ENCODE measurements at regions not wholly inside any gene's neighbourhood (a gene's known extent, or its start where the extent isn't known, plus 50 kb on each side); places are given as distances from the start of the nearest gene placed in this dataset.

DNA sequence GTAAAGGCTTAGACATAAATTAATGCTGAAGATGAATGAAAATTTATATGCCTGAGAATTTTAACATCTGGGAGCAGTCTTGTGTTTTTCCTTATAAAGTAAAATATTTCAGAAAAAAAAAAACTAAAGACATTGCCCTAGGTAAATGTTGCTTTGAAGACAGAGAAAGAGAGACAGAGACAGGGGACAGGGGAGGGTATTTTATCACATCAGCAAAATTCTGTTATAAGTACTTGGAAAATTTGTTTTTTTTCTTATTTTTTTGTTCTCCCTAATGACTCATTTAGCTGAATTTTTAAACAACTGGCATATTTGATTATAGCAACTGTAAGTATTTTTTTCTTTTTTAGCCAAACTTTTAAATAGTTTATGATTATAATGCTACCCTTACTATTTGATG, 1540.6 kb upstream of the GBE1 start:
- DNase-seq (ENCODE audit: low spot score), result no peak

DNA sequence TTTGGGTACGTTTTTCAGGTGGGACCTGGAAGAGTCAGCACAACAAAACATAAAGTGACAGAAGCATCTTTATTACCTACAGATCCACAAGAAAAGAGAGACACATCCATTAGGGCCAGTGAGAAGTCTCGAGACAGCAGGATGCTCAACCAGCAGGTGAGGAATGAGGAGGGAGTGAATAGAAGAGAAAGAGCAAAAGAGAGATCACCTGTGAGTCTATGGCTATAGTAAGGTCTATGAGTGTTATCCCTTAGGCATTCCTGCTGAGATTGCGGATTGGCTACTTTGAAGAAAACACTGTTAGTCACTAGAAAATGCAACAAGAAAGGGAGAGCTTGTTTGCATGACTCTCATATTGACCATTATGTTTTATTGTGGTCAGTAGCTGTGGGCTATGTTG, 1556.2 kb upstream of the GBE1 start:
- DNase-seq (ENCODE audit: low spot score), result no peak

DNA sequence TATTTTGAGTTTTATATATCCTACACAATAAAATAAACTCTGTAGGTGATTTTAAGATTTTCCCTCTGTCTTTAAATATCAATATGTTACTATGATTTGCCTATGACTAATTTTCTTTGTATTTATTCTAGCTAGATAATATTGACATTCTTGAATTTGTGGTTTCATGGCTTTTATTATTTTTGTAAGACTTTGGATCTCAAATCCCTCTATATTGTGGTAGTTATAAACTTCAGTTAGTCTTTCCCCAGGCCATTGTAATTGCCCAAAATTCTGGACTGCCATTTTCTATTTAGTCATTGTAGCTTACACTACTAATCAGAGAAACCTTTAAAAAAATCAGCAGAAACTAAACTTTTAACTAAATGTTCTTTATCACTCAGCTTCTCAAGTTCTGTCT, 1559.3 kb upstream of the GBE1 start:
- no peak for DNase-seq (ENCODE audit: low spot score)

DNA sequence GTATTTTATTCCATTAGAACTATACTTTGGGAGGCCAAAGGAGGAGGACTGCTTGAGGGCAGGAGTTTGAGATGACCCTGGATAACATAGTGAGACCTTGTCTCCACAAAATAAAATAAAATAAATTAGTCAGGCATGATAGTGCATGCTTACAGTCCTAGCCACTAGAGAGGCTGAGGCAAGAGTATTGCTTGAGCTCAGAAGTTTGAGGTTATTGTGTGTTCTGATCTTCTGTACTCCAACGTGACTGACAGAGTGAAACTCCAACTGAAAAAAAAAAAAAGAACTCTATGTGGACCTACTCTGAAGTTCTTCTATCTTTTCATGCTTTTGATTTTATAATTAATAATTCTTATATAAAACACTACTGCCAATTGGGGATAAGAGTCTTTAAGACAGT, 1560.0 kb upstream of the GBE1 start:
- no peak for DNase-seq (ENCODE audit: low spot score)

DNA sequence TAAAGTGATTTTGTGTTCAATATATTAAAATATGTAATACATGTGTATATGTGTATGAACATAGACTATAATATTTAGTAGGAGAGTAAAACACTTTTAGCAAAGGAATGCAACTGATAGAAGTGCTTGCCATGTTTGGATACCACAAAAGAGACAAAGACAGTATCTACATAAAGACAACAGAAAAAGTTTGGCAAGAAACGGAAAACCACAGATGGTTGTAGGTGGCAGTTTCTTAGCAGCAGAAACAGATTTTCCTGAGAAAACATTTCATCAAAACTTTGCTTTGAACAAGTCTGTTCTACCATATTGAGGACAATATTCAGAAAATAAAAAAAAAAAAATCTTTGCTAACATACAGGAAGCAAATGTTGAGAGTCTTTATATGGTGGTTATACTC, 1560.4 kb upstream of the GBE1 start:
- DNase-seq (ENCODE audit: low spot score), result no peak

DNA sequence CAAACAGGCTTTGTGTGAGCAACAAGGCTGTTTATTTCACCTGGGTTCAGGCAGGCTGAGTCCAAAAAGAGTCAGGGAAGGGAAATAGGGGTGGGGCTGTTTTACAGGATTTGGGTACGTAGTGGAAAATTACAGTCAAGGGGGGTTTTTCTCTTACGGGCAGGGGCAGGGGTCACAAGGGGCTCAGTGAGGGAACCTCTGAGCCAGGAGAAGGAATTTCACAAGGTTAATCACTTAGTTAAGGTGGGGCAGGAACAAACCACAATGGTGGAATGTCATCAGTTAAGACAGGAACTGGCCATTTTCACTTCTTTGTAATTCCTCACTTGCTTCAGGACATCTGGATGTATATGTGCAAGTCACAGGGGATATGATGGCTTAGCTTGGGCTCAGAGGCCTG, 1592.8 kb upstream of the GBE1 start:
- DNase-seq (ENCODE audit: low spot score), result no peak

DNA sequence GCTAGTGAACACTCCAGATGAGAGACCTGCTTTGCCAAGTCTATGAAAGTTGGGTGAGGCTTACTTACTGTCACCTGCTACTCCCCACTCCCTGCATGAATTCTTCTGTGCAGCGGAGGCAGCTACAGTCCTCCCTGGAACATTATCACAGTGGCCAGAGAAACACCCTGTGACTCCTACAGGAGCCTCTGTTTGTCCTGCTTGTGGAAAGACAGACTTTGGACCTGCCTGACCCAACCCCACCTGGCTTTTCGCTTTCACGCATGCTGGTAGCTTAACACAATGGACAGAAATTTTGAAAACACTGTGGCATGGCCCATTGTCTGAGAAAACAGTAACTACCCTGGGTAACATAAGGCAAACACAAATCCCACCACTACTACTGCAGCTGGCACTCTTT, 1565.5 kb upstream of the CADM2 start:
- no peak for DNase-seq (ENCODE audit: low spot score)

DNA sequence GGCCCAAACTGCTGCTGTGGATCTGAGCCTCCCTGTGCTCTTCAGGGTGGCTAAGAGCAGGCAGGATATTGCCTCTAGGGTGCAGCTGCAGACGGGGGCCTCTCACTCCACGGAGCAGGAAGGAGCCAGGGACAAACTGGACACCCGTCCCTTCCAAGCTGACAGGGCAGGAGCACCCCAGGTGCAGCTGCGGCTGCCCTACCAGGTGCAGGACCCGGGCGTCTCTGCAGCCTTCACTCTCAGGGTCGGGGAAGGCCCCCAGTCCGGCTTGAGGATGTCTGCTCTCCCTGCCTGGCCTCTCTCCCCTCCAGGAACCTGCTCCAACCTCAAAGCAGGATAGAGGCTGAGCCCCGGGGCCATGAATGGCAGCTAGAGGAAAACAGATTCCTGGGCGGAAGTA, 1554.9 kb upstream of the CADM2 start:
- DNase-seq (ENCODE audit: low spot score), result no peak

DNA sequence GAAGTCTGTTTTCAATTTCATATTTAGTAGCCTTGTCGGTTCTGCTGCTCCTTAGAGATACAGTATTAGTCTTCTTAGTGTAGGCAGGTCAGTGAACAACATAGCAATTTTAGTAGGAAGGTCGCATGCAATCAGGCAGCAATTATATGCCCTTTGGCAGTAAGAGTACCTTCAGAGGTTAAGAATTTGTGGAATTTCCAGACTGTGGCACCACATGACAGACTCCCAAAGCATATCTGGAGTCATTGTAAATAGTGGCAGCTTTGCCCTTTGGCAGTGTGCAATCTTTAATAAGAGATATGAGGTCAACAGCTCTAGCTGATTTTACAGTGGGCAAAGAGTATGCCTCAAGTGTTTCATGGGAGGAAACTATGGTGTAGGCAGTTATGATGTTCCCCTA, 1532.5 kb upstream of the CADM2 start:
- no peak for DNase-seq (ENCODE audit: low spot score)

DNA sequence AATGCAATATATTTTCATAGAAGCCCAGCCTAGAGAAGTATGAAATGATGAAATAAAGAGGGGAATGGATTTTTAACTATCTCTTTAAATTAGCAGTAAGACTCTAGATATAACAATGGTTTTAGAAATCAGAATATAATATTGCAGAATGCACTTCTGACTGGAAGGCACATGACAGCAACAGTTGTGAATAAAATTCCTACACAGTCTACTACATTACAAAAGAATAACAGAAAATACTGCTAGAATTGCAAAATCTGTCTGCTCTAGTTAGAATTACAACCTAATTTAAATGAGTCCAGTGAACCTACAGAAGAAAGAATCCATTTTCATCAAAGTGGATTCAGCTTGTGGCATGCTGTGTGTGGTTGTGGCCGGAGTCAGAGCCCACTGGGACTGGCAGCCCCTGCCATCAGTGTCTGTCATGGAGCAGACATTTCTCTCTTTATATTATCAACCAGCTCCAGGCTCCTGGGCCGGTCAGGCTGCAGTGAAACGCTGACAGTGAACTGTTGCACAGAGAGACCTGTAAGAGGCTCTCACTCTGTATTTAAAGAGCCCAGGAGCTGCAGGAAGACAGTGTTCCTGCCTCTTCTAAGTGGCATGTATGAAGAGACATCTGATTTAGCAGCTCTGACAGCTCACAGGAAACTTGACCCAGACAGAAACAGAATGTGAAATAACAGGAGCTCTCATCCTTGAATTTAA, 1523.8 kb upstream of the CADM2 start:
- DNase-seq (ENCODE audit: low spot score), result no peak

DNA sequence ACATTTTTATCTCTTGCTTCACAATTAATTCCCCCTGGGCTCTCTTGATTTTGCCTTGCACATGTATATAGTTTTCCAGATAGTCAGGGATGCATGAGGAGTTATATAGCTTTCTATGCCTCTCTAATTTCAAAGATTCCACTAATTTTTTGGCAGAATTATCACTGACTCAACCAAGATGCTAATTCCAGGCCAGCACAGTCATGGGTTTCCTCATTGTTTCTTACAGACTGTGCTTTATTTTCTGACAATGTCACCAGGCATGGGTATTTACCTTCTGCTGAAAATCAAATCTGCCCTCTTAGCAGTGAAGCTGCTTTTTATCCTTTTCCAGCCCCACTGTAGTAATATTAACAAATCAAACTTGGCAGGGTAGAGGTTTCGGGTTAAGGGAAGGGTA, 1520.6 kb upstream of the CADM2 start:
- DNase-seq (ENCODE audit: low spot score), result no peak

DNA sequence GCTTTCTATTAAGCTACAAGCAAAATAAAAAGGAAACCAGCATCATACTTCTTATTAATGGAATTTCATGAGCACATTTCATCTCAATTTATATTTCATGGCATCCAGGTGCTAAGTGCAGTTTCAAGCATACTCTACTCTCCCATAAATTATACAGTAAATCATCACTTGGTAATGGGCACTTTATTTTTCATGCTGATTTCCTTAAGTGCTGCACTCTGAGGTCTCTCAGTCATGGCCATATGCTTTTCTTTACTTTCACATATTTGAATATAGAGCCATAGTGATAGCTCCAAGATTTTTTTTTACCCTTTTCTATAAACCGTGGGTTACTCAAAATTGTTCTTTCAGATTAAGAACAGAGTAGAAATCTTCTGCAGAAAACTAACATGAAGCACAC, 1505.7 kb upstream of the CADM2 start:
- DNase-seq (ENCODE audit: low spot score), result no peak

DNA sequence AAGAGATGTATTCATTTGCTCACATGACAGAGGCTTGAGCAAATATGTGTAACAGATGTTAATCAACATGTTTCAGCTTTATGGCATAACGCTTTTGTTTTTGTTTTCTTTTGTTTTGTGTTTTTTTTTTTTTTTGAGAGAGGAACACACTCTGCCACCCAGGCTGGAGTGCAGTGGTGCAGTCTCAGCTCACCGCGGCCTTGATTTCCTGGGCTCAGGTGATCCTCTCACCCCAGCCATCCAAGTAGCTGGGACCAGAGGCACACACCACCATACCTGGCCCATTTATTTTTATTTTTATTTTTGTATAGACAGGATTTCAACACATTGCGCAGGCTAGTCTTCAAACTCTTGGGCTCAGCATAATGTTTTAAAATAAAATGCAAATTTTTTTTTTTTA, 1504.4 kb upstream of the CADM2 start:
- no peak for DNase-seq (ENCODE audit: low spot score)

DNA sequence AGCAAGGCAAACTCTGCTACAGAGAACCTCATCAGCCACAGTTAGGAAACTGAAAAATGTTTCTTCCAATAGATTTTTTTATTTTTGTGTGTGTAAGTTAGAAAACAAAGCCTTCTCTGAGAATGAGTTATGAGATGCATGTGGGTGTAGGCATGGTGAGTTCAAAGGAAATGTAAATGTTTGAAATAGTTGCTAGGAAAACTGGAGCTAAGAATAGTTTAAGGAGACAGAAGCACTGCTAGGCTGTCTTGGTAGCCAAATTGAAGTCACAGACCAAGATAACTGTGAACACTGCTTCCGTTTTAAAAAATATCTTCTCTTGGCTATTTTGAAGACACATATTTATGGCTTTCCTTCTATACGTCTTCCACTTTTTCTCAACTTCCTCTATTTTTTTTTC, 1501.2 kb upstream of the CADM2 start:
- DNase-seq (ENCODE audit: low spot score), result no peak

DNA sequence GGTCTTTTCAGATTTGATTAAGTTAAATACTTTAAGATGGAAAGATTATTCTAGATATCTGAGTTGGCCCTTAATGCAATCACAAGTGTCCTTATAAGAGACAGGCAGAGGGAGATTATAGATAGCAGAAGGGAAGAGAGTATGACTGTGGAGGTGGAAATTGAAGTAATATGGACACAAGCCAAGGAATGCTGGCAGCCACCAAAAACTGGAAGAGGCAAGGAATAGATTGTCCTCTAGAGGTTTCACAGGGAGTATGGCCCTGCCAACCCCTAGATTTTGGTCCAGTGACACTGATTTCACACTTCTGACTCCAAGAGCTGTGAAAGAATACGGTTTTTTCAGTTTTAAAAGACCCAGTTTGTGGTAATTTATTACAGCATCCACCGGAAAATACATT, 1498.7 kb upstream of the CADM2 start:
- no peak for DNase-seq (ENCODE audit: low spot score)

DNA sequence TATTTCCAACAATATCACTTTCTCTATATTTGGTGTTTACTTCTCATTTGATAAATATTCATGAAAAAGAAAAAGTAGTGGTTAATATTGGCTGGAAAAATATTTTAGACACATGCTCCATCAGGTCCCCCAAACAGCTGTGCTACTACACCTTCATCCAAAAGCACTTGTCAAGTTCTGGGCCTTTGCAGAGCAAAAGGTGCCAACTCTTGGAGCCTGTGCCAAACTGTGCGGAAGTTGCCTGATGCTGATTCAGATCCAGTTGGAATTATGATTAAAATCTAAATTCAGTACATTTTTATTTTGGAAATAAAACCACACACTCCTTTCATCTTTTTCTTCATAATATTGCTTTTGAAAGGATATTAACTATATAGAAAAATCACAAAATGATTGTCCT, 1497.4 kb upstream of the CADM2 start:
- DNase-seq (ENCODE audit: low spot score), result no peak

DNA sequence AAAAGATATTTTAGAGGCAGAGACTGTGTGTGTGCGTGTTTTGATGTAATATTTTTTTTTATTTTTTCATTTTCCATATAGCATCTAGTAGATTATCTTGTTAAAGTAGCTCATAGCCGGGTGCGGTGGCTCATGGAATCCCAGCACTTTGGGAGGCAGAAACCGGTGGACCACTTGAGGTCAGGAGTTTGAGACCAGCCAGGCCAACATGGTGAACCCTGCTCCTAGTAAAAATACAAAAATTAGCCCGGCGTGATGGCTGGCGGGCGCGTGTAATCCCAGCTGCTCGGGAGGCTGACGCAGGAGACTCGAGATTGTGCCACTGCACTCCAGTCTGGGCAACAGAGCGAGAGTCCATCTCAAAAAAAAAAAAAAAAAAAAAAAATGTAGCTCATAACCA, 1481.2 kb upstream of the CADM2 start:
- no peak for DNase-seq (ENCODE audit: low spot score)

DNA sequence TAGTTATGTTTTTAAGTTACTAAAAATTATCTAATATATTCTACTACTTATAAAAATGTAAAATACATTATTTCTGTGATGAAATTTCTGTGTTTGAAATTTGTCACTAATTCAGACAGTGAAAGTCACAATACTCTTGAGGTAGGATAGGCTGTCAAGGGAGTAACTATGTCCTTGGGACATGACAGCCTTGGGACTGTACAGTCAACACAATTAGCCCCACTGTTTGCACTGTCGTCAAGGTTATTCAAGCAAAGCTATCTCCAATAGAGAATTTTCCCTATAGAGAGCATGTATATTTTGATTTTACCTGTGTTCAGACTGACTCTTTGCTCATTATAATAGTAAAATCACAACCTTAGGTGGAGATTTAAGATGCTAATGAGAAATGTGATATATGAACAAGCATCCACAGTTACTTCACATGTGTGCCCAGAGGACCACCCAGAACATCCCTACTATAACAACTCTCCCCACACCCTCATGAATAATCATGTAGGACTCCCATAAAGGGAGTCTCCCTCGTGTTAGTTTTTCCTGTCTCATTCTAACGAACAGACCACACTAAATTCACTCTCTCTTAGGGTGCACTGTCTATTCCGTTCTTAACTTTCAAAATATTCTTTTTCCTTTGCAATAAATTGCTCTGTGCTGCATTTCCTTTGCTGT, 1476.3 kb upstream of the CADM2 start:
- DNase-seq (ENCODE audit: low spot score), result no peak

DNA sequence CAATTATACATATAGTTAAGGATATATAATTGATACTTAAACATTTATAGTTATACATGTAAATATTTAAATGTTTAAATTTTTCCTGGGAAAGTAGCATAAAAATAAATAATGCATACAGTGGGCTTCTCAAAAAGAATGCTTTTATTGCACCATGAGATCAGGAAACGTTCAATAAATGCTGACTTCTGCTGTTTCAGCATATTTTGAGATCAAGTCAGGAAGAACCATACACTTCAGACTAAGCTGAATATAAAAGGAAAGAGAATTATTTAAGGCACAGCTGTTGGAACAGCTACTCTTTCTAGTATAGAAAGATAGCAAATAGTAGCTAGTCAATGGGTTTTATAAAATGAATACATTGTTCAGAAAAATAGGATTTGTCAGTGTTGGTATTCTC, 1462.3 kb upstream of the CADM2 start:
- DNase-seq (ENCODE audit: low spot score), result no peak

DNA sequence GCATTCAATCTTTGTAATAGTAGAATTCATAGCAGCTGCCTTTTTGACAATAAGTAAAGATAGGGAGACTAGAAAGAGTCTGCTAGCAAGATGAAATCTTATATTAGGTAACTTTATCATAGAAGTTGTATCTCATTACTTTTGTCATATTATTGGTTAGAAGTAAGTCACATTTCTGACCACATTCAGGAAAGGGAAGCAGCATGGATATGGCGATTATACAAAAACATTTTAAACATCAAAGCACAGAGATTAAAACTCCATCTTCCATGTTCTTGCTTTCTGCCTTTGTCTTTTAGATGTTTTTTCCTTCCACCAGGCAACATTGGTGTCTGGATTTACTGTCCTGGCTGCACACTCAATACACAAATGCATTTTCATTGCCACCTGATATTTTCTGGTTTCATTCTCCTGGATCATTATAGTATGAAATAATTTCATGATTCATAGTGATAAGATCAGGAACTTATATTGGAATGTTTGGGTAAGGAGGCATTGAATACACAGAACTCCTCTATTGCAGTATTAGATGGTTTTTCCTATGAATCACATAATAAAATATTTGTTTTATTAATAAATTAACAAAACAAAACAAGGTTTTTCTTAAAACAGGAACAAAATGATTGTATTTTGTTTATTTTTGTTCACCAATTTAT, 1460.3 kb upstream of the CADM2 start:
- DNase-seq (ENCODE audit: low spot score), result no peak

DNA sequence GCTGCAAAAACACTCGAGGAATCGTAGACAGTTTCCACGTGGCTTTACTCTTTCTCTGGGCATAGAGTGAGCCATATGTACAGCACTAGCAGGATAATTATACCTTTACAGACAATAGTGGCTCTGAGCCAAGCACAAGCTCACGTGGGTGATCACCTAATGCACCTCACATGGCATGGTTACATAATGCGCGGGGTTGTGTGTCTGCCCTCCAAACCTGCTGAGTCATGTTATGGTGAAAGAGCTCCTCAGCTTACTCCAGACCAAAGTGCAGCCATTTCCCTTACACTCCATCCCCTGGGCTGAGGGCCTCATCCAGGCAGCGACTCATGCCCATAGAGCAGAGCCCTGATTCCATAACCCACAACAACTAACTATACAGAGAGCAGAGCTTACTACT, 1458.4 kb upstream of the CADM2 start:
- DNase-seq (ENCODE audit: low spot score), result no peak

DNA sequence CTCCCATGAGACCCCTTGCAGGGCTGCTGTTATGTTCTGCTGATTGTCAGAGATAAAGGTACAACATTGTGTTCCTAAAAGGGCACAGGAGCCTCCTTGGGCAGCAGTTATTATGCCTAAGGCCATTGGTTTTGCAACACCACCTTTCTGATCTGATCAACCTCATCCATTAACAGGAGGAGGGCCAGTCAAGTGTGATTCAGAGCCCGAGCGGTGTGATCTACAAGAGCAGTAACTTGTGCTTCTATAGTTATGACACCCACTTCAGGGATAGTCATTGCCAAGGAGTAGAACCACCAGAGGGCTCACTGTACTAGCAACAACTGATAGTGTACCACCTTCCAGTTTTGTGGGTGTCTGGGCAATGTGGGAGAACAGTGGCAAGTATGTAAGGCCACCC, 1457.9 kb upstream of the CADM2 start:
- DNase-seq (ENCODE audit: low spot score), result no peak

DNA sequence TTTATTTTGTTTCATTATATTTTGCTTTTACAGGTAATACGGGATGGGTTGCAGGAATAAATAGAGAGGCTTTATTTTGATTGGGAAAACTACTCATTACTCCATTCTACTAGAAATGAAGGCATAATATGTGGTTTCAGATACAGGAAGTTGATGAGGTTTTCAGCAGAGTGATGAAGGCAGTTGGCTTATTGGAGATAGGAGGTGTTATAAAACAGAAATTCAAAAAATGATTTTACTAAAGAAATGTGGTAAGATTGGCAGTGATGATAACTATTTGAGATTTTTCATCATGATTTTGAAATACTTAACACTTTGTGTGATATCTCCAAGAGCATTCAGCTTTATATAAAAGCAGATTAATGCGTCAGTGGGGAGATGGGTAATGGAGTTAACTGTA, 1445.7 kb upstream of the CADM2 start:
- DNase-seq (ENCODE audit: low spot score), result no peak

DNA sequence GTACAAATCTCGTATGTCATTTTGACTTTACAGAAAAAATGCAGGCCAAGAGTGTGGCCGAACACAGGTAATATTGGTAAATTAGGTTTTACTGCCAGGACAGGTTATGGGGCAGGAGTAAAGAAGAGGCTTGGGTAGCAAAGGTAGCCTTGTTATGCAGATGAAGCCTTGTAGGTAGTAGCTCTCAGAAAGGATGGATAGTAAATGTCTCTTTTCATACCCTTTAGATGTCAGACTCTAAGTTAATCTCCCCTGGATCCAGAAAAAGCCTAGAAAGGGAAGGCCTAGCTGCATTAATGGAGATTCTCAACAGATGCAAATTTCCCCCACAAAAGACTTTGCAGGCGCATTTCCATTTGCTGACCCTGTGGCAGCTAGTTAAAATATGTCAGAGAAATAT, 1445.1 kb upstream of the CADM2 start:
- no peak for DNase-seq (ENCODE audit: low spot score)
